Ovary (tissue), 7 donors: ENCODE measurements at regions not wholly inside any gene's neighbourhood (a gene's known extent, or its start where the extent isn't known, plus 50 kb on each side); places are given as distances from the start of the nearest gene placed in this dataset.

Experiments used
- DNase-seq, 5 donors: peaks; one replicate each; pipeline ENCODE4 v3.0.0-alpha.2; 2019 to 2020
- H3K27ac ChIP-seq, 2 donors: fragments of 200-600 bp; one replicate each; pipeline versions ENCODE4 v1.5.1 to v1.8.0; 2019 to 2022
- H3K27me3 ChIP-seq: fragments of 200-600 bp; one replicate; pipeline ENCODE4 v1.8.0; 2022
- H3K36me3 ChIP-seq: fragments of 200-600 bp; sonication (generic); one replicate; pipeline ENCODE4 v1.5.1; 2019
- H3K4me1 ChIP-seq: one replicate; pipeline ENCODE4 v1.8.1; 2013; ENCODE audit warnings: mild to moderate bottlenecking, moderate library complexity; ENCODE audit not compliant: insufficient read depth
- H3K4me3 ChIP-seq: fragments of 200-600 bp; sonication (generic); one replicate; pipeline ENCODE4 v1.5.1; 2017
- H3K9me3 ChIP-seq, 2 donors: fragments of 200-600 bp in 1 of 2; sonication (generic) in 1 of 2; one replicate each; pipeline versions ENCODE4 v1.5.1 to v1.8.1; 2013 to 2019; ENCODE audit warnings: mild to moderate bottlenecking in 1 of 2, moderate library complexity in 1 of 2
- EP300 ChIP-seq: sonication (generic); formaldehyde crosslinking; IDR thresholded peaks from one replicate; pipeline ENCODE4 v1.6.1; 2017; ENCODE audit warnings: antibody characterized with exemption
- POLR2A ChIP-seq: fragments of 450-650 bp; IDR thresholded peaks from one replicate; pipeline ENCODE4 v1.6.1; 2017; ENCODE audit warnings: antibody characterized with exemption, mild to moderate bottlenecking, moderate library complexity
- WGBS, 3 donors: extraction: QIAGEN DNeasy Blood & Tissue Kit in 1 of 3; methylation state at CpG; one replicate each; pipeline versions ENCODE4 v1.1.5 to v1.1.7; 2013 to 2017; 5-methylcytosine and 5-hydroxymethylcytosine counted together
- intact Hi-C, 4 donors: fragments of 100-400 bp; cut with DNase I; formaldehyde crosslinking; loops; one replicate each; pipeline versions ENCODE4 v1.11.0 to v1.15.1; 2022 to 2023
- TF ChIP-seq, protein P1 (sequence below), 3 donors: fragments of 450-650 bp in 2 of 3; fragments of 200-600 bp in 1 of 3; IDR thresholded peaks; one replicate each; pipeline versions ENCODE4 v1.5.1 to v1.8.0; 2016 to 2022; ENCODE audit warnings: antibody characterized with exemption in 3 of 3, mild to moderate bottlenecking in 1 of 3
- donor health status: DM: no; HTN: no; CAD: no; lungs with moderate emphysema.
- donor health status: DM: no; HTN: no; CAD: no.
- donor health status: Bipolar disorder and iron deficiency.
- donor health status: DM: no; HTN: no; CAD: no.
- donor health status: DM: yes; HTN: yes; CAD: no.

- DNase-seq, result no peak
- WGBS, 3 donors, result 16 to 34% (median 33%) methylated on average over 2 of the region's 2 CpGs
- intact Hi-C loops, result no loop called here
- peaks cover 8% of the 10 kb centered on the region for H3K4me1 ChIP-seq
- H3K27me3 ChIP-seq, result no peaks in the 10 kb centered on the region
- H3K36me3 ChIP-seq, result no peaks in the 10 kb centered on the region
- H3K27ac ChIP-seq, result no peak overlapping the region
- H3K9me3 ChIP-seq, result no peaks in the 10 kb centered on the region
- TF ChIP-seq POLR2A (no peak), EP300 (no peak)
- TF ChIP-seq, protein P1, sequence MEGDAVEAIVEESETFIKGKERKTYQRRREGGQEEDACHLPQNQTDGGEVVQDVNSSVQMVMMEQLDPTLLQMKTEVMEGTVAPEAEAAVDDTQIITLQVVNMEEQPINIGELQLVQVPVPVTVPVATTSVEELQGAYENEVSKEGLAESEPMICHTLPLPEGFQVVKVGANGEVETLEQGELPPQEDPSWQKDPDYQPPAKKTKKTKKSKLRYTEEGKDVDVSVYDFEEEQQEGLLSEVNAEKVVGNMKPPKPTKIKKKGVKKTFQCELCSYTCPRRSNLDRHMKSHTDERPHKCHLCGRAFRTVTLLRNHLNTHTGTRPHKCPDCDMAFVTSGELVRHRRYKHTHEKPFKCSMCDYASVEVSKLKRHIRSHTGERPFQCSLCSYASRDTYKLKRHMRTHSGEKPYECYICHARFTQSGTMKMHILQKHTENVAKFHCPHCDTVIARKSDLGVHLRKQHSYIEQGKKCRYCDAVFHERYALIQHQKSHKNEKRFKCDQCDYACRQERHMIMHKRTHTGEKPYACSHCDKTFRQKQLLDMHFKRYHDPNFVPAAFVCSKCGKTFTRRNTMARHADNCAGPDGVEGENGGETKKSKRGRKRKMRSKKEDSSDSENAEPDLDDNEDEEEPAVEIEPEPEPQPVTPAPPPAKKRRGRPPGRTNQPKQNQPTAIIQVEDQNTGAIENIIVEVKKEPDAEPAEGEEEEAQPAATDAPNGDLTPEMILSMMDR (IDR thresholded peaks at IDR 0.05), result no peak
- H3K4me3 ChIP-seq, result no peak overlapping the region
Observed at GRCh38 chr3:194757647-194758061, 72.0 kb downstream of the FAM43A start.

- WGBS, 3 donors, result 80 to 92% (median 91%) methylated on average over 2 of the region's 2 CpGs
Observed at GRCh38 chr3:194758716-194759115, 73.0 kb downstream of the FAM43A start.

DNA sequence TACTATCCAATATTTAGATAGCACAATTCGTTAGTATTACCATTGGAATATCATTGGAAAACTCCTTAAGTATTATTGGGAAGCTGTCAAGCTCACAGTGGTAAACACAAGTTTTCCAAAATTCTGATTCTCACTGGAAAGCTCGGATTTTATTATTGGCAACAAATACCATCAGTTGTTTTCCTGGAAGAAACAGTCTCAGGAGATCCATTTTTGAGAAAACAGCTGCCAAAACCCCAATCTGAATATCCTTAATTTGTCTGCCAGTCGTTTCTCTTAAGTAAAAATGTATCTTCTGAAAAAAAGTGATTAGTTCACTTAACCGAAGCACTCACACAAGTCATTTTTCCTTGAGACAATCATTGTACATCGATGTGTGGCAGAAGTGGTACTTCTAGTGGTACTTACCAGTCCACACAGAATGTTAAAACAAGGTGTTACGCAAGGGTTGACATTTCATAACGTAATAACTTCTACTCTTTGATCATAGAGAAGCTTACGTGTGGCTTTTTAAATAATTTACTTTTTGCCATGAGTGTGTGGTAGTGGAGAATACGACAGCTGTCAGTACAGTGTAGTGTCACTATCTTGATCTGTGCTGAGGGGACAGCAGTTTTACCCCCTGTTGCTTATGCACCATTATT, 74.9 kb downstream of the FAM43A start:
- H3K36me3 ChIP-seq, result no peaks in the 10 kb centered on the region
- 58 to 63% (median 61%) methylated on average over 9 of the region's 9 CpGs for WGBS, 3 donors
- intact Hi-C loops, result no loop called here
- H3K4me3 ChIP-seq, result no peak overlapping the region
- H3K4me1 ChIP-seq, result peaks cover 8% of the 10 kb centered on the region
- TF ChIP-seq, protein P1 (IDR thresholded peaks at IDR 0.05), result no peak
- TF ChIP-seq EP300 (no peak), POLR2A (no peak)
- no peaks in the 10 kb centered on the region for H3K9me3 ChIP-seq
- no peak overlapping the region for H3K27ac ChIP-seq
- no peak for DNase-seq
- no peaks in the 10 kb centered on the region for H3K27me3 ChIP-seq

More at GRCh38 chr3:194758716-194759115, 73.0 kb downstream of the FAM43A start:
- no peaks in the 10 kb centered on the region for H3K9me3 ChIP-seq
- H3K4me3 ChIP-seq, result no peak overlapping the region
- TF ChIP-seq EP300 (no peak), POLR2A (no peak)
- TF ChIP-seq, protein P1 (IDR thresholded peaks at IDR 0.05), result no peak
- intact Hi-C loops, result no loop called here
- H3K36me3 ChIP-seq, result no peaks in the 10 kb centered on the region
- peaks cover 8% of the 10 kb centered on the region for H3K4me1 ChIP-seq
- DNase-seq, result no peak
- no peak overlapping the region for H3K27ac ChIP-seq
- no peaks in the 10 kb centered on the region for H3K27me3 ChIP-seq

DNA sequence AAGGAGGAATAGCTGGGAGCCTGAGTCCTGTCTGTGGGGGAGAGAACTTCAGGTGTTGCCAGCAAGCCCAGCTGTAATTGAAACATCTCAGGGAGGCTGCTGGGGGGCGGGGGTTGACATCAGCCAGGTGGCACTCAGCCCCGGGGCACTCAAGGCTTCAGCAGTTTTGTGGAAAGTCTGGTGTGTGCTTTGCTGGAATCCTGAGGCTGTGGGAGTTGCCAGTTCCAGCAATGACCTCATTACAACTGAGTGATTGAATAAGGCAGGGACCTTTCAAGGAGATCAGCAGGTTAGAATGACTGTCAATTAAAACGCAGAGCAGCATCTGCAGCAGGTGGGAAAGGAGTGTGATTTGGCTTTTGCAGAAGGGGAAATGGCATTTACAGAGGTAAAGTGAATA, 75.7 kb downstream of the FAM43A start:
- TF ChIP-seq, protein P1 (IDR thresholded peaks at IDR 0.05), result no peak
- TF ChIP-seq POLR2A (no peak), EP300 (no peak)
- H3K4me1 ChIP-seq, result peaks cover 8% of the 10 kb centered on the region
- H3K27me3 ChIP-seq, result no peaks in the 10 kb centered on the region
- intact Hi-C loops, result no loop called here
- H3K27ac ChIP-seq, result no peak overlapping the region
- 5 to 18% (median 10%) methylated on average over 3 of the region's 3 CpGs for WGBS, 3 donors
- no peaks in the 10 kb centered on the region for H3K36me3 ChIP-seq
- DNase-seq, result no peak
- no peak overlapping the region for H3K4me3 ChIP-seq
- no peaks in the 10 kb centered on the region for H3K9me3 ChIP-seq
